AG08396 (cell line): ENCODE measurements at regions not wholly inside any gene's neighbourhood (a gene's known extent, or its start where the extent isn't known, plus 50 kb on each side); places are given as distances from the start of the nearest gene placed in this dataset.
"Not testable (repeated sequence)": the region's sequence is repeated elsewhere in the genome, so short reads cannot be mapped to it uniquely, and the experiment has no call there.

Source experiments
- DNase-seq: peaks from one replicate; pipeline ENCODE4 v3.0.0; 2012; ENCODE audit warnings: low spot score, mixed read lengths

DNA sequence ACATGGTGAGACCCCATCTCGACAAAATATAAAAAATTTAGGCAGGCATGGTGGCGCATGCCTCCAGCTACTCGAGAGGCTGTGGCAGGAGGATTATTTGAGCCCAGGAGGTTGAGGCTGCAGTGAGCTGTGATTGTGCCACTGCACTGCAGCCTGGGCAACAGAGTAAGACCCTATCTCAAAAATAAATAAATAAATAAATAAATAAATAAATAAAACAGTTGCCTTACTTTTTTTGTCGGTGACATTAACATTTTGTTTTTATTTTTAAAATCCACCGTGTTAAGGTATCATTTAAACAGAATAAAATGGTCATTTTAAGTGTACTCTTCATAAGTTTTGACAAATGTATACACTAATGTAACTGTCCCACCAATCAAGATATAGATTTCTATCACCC is 57.0 kb downstream of the RASL11A start:
- no peak for DNase-seq

DNA sequence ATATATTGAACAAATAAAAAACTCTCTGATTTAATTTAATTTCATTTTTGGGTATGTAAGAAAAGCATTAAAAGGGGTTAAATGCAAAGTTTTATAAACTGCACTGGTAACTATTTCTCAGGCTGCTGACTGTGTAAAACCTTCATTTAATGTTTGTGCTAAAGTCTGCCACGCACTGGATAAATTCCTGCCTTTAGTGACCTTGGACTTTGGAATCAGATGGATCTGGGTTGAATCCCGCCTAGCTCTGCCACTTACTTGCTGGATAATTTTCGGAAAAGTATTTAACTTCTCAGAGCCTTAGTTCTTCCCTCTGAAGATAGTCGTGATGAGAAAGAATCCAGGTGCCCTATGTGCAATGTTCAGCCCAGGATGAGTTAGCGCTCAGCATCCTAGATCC is 58.6 kb downstream of the RASL11A start:
- DNase-seq, result no peak

DNA sequence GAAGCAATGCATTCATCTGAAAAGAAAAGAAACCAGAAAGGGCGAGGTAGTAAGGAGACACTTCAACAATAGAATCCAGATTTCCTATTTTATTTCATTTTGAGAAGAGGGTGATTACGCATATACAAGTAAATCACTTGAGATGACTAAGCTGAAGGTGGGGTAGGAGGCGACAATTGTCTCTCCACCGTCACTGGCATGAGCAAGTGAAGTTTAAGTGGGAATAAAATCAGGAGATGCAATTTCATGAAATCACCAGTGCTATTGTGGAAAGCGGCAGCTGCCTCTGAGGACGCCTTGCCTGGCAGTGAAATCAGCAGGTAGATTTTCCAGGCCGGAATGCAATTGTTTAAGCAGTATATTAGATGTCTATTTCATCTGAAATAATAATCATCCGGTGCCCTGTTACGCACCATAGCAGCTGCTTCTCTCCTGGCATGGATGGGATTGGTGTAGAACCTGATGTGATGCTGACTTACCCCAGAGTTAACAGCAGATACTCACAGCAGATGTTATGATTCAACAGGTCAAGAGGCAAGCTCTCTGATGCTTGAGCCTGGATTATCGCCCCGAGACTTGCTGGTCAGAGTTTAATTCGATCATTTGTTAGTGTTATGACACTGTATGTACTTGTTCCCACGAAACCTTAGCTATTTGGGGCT is 64.3 kb downstream of the RASL11A start:
- DNase-seq, result no peak

DNA sequence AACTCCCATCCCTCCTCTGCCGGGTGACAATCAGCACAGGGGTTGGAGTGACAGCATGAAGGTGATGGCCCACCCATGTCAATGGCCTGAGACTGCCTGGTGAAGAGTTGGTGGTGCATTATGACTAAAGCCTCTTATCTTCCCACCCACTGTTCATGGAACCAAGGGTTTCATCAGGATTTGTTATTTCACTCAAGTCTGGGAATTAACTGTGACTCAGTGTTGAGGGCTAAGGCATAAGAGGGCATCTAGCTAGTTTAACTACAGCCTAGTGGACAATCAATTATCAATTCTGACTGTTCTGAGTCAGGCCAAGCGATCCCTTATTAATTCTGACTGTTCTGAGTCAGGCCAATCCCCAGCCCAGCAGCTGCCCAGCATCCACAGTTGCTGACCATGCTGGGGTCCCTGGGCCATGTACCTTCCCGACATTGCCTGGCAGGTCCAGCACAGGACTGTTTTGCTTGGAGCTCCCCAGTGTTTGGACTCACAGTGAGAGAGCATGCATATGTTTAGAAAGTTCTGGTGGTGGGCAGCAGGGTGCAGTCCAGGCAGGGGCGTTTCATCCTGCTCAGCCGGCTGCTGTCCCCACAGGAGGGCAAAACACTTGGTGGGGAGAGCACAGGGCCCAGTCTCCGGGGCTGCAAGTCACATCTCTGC is 65.5 kb downstream of the RASL11A start:
- DNase-seq, result no peak

DNA sequence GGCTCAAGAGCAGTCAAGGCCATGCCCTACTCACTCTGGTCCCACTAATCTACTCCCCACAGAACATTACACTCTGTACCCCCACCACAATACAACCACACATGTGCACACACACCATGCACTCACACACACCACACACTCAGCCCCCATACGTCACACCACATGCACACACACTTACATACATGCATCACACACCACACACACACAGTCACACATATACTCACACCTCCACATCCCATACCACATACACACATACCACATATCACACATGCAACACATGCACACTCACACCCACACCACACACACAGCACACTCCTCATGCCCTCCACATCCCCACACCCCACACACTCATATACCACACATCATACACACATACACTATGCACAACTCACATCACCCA is 67.6 kb downstream of the RASL11A start:
- DNase-seq, result no peak

DNA sequence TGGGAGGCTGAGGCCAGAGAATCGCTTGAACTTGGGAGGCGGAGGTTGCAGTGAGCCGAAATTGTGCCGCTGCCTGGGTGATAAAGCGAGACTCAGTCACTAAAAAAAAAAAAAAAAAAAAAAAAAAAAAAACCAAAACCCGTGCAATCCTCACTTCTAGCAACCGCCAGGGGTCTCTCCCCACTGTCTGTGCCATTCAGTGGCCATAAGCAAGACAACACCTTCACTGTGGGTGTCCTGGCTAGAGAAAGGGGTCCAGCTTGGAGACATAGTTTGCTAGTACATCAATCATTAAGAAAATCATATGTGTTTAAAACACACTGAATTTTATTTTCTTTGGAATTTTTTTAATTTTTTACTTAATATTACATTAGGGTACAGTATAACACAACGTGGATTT is 68.2 kb downstream of the RASL11A start:
- DNase-seq, result no peak

DNA sequence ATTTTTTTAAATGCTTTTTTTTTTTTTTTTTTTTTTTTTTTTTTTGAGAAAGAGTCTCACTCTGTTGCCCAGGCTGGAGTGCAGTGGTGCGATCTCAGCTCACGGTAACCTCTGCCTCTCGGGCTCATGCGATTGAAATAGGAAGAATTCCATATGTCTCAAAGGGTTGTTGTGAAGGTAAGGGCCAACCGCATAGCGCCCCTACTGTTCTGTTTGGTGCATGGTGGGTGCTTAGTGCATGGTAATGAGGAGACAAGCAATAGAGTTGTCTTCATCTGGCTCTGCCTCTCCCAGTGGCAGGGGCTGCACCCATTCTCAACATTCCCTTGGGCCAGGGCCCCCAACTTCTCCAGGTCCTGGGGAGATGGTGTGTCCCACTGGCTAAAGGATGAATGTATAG is 68.7 kb downstream of the RASL11A start:
- peak; percentile 24 for DNase-seq

DNA sequence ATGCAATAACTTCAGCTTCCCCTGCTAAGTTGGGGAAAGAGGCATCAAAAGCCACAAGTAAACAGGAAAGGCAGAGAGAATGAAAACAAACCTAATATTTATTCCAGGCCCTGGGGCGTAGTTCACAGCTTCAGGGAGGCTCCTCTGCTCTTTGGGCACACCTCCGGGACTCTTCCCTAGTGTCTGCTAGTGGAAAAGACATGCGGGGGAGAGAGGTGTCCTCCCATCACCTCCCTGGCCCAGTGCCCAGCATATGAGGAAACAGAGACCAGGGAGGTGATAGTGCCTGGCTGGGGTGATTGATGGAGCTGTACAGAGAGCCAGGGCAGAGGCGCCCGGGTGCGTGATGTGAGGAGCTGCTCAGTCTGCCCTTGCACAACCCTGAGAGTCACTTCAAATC is 71.0 kb downstream of the RASL11A start:
- DNase-seq, result no peak

DNA sequence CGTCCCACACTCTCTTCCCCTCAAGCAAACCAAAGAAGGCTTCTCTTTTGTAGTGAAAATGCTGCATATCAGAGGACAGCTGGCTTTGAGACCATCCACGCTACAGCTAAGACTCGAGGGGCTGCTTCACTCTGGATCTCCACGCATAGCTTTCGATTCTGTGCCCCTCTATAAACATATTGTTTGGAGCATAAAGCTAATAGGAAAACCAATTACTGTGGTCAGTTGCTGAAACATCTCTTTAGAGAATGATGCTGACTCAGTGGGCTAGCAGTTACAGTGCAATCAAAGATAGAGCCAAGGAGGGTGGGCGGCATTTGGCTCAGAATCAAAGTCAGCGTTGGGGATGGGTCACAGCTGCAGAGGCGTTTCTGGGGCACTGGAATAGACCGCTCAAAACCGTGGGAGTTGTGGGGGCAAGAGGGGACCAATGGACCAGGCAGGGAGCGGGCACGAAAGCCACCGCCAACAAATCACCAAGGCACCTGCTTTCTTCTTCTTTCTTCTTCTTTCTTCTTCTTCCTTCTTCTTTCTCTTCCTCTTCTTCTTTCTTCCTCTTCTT is 76.7 kb downstream of the RASL11A start:
- DNase-seq, result no peak

DNA sequence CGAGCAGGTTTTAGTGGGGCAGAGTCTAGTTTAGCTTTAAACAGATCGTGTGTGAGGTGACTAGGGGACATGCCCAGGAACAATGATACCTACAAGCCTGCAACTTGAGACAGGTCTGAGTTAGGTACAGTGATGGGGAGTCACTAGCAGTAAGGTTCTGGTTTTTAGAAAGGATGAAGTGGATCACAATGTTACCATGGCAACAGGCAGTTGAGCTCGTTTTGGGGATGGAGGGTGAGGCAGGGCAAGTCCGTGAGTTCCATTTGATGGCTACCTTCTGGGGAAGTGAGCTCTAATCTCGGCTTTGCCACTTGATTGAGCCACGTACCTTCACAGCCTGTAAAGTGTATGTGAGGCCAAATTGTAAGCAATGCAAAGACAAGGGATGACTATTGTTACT is 76.0 kb upstream of the GTF3A start:
- no peak for DNase-seq

DNA sequence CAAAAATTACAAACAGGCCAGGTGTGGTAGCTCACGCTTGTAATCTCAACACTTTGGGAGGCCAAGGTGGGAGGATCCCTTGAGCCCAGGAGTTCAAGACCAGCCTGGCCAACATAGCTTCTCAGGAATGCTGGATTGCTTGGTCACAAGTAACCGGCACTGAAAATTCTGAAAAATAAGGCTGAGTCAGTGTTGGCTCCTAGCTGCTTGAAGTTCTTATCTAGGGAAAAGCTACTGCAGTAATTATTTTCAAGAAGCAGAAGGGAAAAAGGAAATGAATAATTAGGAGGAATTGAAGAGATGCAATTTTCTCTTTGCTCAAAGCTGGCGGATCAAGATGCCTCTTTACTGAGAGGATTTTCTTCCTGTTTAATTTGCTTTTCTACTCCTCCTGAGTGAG is 75.0 kb upstream of the GTF3A start:
- no peak for DNase-seq

DNA sequence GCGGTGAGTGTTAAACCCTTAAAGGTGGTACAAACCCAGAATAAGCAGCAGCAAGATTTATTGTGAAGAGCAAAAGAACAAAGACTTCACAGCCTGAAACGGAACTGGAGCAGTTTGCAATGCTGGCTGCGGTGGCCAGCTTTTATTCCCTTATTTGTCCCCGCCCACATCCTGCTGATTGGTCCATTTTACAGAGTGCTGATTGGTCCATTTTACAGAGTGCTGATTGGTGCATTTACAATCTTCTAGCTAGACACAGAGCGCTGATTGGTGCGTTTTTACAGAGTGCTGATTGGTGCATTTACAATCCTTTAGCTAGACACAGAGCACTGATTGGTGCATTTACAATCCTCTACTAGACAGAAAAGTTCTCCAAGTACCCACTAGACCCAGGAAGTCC is 73.6 kb upstream of the GTF3A start:
- DNase-seq, result not testable (repeated sequence)

DNA sequence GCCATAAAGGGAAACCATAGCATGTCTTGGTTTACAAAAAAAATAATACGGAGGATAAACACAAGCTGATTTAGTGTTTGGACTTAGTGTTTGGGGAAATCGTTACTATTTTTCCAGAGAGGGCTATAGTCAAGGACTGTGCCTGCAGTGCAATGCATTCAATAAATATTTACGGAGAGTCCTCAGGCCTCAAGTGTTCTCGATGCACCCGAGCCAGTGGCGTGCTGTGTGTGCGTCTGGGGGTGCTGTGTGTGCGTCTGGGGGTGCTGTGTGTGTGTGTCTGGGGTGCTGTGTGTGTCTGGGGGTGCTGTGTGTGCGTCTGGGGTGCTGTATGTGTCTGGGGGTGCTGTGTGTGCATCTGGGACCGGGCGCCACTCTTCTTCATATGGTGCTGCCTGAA is 71.7 kb upstream of the GTF3A start:
- no peak for DNase-seq

DNA sequence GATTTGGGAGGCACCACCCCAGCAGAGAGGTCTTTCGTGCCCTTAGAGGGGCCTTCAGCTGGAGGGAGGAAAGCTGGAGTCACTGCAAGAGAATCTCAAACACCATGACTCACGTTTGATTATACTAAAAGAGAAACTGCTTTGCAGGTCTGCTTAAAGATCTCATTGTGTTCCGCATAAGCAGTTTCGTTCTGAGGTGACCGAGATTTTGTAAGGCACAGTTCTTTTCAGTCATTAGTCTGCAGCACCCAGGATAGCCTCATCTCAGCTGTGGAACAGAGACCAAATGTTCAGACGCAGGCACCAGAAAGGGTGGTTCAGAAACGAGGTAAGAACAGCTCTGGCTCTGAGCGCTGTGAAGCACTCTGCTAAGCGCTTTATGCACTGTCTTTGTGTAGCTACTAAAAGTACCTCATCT is 71.2 kb upstream of the GTF3A start:
- peak; percentile 61 for DNase-seq

DNA sequence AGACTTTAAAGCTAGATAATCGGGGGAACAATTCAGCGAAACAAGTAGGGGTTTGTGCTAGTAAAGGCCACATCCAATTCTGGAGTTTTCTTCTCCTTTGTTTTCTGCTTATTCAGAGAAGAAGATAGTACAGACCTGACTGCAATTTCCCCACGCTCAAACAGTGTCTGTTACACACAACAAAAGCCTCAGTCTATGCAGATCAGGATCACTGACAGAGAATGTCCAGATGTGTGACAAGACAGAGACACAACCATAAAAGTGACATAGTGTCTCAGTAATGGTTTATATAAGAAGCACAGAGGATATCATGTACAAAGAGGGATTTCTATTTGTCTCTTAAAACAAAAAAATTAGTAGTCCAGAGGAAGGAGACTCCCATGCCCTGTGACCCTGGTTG is 70.7 kb upstream of the GTF3A start:
- no peak for DNase-seq

DNA sequence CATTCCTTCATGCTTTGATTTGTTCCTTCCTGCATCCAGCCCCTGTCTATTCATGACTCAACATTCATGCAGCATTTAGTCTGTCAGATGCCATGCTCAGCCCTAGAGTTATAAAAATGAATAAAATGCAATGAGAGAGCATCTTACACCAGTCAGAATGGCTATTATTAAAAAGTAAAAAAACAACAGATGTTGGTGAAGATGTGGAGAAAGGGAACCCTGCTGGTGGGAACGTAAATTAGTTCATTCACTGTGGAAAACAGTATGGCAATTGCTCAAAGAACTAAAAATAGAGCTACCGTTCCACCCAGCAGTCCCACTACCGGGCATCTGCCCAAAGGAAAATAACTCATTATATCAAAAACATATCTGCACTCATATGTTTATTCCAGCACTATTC is 70.0 kb upstream of the GTF3A start:
- DNase-seq, result peak; percentile 26

DNA sequence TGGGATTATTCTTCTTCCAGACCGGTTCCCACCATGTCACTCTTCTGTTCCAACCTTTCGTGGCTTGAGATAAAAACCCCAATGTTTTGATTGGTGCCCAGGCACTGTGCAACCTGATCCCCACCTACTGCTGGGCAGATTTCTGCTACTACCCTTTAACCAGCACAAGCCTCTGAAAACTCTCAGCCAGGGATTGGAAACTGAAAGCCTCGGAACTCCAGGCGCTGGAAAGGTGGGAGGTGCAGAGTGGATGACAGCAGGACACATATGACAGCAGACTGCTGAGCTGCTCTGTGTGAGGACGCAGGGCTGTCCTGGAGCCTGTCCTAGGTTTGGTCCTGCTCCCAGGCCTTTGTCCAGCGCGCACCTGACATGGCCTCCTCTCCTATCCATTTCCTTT is 68.5 kb upstream of the GTF3A start:
- DNase-seq, result no peak

DNA sequence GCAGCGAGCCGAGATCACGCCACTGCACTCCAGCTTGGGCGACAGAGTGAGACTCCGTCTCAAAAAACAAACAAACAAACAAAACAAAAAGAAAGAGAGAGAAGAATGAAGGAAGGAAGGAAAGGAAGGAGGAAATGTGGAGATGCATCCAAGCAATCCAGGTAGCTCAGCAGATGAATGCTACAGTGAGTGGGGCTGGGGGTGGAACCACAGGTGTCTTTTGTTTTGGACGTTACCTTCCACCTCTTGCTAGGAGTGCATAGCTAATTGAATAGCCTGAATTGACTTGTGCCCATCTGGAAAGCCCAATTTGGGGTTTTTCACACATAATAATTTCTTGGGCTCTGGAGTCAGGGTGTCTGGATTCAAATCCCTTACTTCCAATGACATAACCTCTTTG is 66.0 kb upstream of the GTF3A start:
- no peak for DNase-seq

DNA sequence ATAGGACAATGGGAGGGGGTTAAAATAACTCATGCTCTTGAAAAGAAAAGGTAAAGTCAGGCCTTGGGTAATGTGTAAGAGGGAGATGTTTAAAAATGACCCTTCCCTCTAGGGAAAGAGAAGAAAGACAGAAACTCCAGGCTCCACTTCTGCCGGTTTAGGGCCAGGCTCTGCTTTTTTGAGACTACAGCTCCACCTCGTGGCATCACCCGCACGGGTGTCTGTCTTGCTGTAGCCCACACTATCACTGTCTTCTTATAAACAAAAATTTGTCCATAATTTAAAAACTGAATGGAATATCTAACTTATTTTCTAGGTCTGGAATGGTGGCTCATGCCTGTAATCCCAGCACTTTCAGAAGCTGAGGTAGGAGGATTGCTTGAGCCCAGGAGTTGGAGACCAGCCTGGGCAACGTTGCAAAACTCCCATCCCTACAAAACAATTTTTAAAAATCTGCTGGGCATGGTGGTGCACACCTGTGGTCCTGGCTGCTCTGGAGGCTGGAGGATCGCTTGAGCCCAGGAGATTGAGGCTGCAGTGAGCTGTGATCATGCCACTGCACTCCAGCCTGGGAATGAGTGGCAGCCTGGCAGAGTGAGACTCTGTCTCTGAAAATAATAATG is 65.1 kb upstream of the GTF3A start:
- peak; percentile 85 for DNase-seq

DNA sequence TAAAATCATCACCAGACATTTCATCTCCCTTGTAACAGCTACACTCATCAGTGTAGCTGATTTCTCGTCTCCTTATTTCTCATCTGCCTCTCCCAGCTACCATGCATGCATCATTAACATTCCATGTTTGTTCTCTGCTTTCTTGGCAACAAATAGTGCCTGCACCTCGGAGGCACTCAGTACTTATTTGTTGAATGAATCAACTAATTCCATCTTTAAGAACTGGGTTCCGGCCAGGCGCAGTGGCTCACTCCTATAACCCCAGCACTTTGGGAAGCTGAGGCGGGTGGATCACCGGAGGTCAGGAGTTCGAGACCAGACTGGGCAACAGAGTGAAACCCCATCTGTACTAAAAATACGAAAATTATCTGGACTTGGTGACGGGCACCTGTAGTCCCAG is 63.9 kb upstream of the GTF3A start:
- no peak for DNase-seq

DNA sequence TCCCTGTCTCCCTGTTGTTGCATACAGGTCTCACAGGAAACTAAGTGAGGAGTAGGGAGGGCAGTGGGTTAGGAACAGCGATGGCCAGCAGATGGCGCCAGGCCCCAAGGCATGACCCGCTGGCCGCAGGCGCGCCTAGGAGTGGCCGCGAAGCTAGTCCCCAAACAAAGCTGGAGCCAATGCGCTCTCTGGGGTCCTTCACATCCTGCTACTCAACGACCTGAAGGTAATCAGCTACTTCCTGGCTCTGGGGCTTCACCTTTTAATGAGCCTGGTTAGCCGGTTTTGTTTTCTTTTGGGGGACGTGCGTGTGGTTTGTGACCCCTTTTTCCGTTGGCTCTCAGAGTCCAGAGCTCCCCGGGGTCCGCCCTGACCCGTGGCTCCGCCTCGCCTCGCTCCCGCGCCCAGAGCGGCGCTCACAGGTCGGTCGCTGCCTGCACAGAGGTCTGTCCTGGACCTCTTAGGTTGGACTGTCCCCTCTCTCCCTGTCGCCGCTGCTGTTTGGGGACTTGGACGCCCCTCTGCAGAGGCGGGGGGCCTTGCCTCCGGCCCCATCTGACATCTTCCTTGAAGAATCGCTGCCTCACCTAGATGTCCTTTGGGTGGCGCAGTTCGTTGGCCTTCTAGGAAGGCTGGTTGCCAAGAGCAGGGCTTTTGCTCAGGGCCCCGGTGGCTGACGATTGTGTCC is 62.2 kb upstream of the GTF3A start:
- DNase-seq, result peak; percentile 90

DNA sequence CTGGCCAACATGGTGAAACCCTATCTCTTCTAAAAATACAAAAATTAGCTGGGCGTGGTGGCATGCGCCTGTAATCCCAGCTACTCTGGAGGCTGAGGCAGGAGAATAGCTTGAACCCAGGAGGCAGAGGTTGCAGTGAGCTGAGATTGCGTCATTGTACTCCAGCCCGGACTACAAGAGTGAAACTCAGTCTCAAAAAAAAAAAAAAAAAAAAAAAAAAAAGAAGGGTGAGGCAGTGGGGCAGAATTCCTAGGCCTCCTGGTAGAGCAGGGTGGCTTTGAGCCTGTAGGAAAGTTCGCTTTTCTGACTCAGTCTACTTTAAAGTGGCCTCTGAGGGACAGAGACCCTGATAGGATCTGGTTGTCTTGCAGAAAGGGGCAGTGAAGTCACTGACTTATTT is 60.8 kb upstream of the GTF3A start:
- DNase-seq, result not testable (repeated sequence)

DNA sequence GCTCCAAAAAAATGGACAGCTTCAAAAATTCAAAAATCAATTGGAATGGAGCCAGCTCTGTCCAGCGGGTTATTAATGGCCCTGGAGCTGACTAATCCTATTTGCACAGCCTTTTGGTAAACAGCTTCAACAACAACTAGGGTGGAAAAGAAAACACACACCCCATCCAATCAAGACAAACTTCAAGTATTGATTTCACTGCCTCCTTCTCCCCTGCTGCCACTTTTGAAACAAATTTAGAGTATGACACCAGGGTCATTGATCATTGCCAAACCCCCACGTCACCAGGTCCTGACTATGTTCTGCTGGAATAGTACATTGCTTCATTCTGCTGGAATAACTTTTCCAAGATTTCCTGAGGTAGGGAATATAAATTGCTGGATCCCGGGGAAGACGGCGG is 56.8 kb upstream of the GTF3A start:
- no peak for DNase-seq
